BLaER1 treated with 17β-estradiol and CSF1 and Interleukin-3, amounts not matched to agents 10 nM and 100 nM (cell line): ENCODE measurements at regions not wholly inside any gene's neighbourhood (a gene's known extent, or its start where the extent isn't known, plus 50 kb on each side); places are given as distances from the start of the nearest gene placed in this dataset.
A peak's percentile ranks its signal among the peaks of the same experiment; 100 is the strongest.

Experiments
- H3K27ac ChIP-seq, 11 experiments: shearing (Covaris generic); formaldehyde crosslinking; 2 replicates each; pipeline ENCODE4 v1.8.1; 2022
- H3K27me3 ChIP-seq, 11 experiments: shearing (Covaris generic); formaldehyde crosslinking; 2 replicates each; pipeline ENCODE4 v1.8.1; 2022
- H3K36me3 ChIP-seq, 11 experiments: shearing (Covaris generic); formaldehyde crosslinking; 2 replicates each; pipeline ENCODE4 v1.8.1; 2022
- H3K4me1 ChIP-seq, 10 experiments: shearing (Covaris generic); formaldehyde crosslinking; 2 replicates each; pipeline ENCODE4 v1.8.1; 2022
- H3K4me2 ChIP-seq, 11 experiments: shearing (Covaris generic); formaldehyde crosslinking; 2 replicates each; pipeline ENCODE4 v1.8.1; 2022
- H3K4me3 ChIP-seq, 10 experiments: shearing (Covaris generic); formaldehyde crosslinking; 2 replicates each; pipeline ENCODE4 v1.8.1; 2022
- H3K9ac ChIP-seq, 11 experiments: shearing (Covaris generic); formaldehyde crosslinking; 2 replicates each; pipeline ENCODE4 v1.8.1; 2022
- H3K9me3 ChIP-seq, 11 experiments: shearing (Covaris generic); formaldehyde crosslinking; replicated peaks in 1 of 11; 2 replicates each; pipeline ENCODE4 v1.8.1; 2022
- H4K20me1 ChIP-seq, 11 experiments: shearing (Covaris generic); formaldehyde crosslinking; 2 replicates each; pipeline ENCODE4 v1.8.1; 2022
- Cebpa-rat ChIP-seq, 11 experiments: shearing (Covaris generic); IDR thresholded peaks; 2 replicates each; pipeline ENCODE4 v1.8.1; 2022

DNA sequence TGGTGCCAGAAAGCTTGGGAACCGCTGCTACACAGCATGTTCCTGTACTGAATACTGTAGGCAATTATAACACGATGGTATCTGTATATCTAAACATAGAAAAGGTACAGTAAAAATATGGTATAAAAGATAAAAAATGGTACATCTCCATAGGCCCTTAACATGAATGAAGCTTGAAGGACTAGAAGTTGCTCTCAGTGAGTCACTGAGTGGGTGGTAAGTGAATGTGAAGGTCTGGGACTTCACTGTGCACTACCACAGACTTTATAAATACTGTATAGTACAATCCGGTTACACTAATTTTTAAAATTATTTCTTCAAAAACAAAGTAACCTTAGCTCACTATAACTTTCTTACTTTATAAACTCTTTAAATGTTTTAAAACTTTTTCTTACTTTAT lies 819.9 kb upstream of the GRAMD2B start:
- Histone ChIP-seq H3K9ac (no peak overlapping the region), H4K20me1 (no peaks in the 10 kb centered on the region), H3K4me3 (no peak overlapping the region), H3K9me3 (no peaks in the 10 kb centered on the region), H3K27ac (no peak overlapping the region), H3K36me3 (no peaks in the 10 kb centered on the region), H3K27me3 (no peaks in the 10 kb centered on the region), H3K4me2 (no peak overlapping the region), H3K4me1 (no peaks in the 10 kb centered on the region; a peak in 1 of 20 replicates)
- no peak for TF ChIP-seq Cebpa-rat (IDR thresholded peaks at IDR 0.05)

GRCh38 chr5:125604104-125604503 lies 819.1 kb upstream of the GRAMD2B start:
- H3K4me2 ChIP-seq, result no peak overlapping the region
- H3K9me3 ChIP-seq, result no peaks in the 10 kb centered on the region
- no peak overlapping the region for H3K9ac ChIP-seq
- no peaks in the 10 kb centered on the region for H3K27me3 ChIP-seq
- H4K20me1 ChIP-seq, result no peaks in the 10 kb centered on the region
- no peak overlapping the region for H3K4me3 ChIP-seq
- no peaks in the 10 kb centered on the region; a peak in 1 of 20 replicates for H3K4me1 ChIP-seq
- H3K27ac ChIP-seq, result no peak overlapping the region
- no peaks in the 10 kb centered on the region for H3K36me3 ChIP-seq
- no peak for TF ChIP-seq Cebpa-rat (IDR thresholded peaks at IDR 0.05)

DNA sequence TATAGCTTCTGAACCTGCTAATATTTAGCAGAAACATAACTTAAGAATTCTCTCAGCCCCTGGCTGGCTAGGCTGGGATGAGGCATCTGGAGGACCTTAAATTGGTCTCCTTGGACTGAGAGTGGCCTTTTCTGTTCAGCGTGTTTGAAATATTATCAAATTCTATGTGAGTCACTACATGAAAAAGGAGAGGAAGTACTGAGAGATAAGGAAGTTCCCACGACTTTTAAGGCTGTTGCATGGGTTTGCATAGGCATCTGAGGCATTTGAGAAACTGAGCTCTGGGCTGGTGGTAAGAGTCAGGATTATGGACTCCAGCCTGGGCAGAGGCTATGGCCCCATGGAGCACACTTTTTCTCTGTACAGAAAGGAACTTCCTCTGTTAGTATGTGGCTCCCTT lies 816.2 kb upstream of the GRAMD2B start:
- Histone ChIP-seq H3K9me3 (no peaks in the 10 kb centered on the region), H3K4me1 (no peaks in the 10 kb centered on the region; a peak in 1 of 20 replicates), H3K9ac (no peak overlapping the region), H4K20me1 (no peaks in the 10 kb centered on the region), H3K4me2 (no peak overlapping the region), H3K4me3 (no peak overlapping the region), H3K27me3 (no peaks in the 10 kb centered on the region), H3K36me3 (no peaks in the 10 kb centered on the region), H3K27ac (no peak overlapping the region)
- no peak for TF ChIP-seq Cebpa-rat (IDR thresholded peaks at IDR 0.05)

DNA sequence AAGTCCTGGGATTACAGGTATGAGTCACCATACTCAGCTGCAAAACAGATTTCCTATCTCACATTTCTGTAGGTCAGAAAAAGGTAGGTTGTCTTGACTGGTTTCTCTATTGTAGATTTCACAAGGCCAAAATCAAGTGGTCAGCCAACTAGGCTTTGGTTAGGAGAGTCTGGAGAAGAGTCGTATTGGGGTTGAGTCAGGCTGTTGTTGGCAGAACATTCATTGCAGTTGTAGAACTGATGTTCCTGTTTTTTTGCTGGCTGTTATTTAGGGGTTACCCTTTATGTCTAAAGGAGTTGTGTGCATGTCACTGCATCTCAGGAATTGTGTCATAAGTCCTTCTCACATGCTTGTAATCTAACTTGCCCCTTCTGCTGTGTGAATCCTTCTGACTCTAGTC lies 814.2 kb upstream of the GRAMD2B start:
- no peak overlapping the region for H3K9ac ChIP-seq
- H3K4me3 ChIP-seq, result no peak overlapping the region
- H3K4me1 ChIP-seq, result peaks cover 0 to 7% (median 0%) of the 10 kb centered on the region in 10 experiments; a peak in 2 of 20 replicates
- H4K20me1 ChIP-seq, result no peaks in the 10 kb centered on the region
- no peak for TF ChIP-seq Cebpa-rat (IDR thresholded peaks at IDR 0.05)
- no peak overlapping the region for H3K4me2 ChIP-seq
- no peak overlapping the region for H3K27ac ChIP-seq
- H3K27me3 ChIP-seq, result no peaks in the 10 kb centered on the region
- no peaks in the 10 kb centered on the region for H3K36me3 ChIP-seq
- H3K9me3 ChIP-seq, result no peaks in the 10 kb centered on the region

DNA sequence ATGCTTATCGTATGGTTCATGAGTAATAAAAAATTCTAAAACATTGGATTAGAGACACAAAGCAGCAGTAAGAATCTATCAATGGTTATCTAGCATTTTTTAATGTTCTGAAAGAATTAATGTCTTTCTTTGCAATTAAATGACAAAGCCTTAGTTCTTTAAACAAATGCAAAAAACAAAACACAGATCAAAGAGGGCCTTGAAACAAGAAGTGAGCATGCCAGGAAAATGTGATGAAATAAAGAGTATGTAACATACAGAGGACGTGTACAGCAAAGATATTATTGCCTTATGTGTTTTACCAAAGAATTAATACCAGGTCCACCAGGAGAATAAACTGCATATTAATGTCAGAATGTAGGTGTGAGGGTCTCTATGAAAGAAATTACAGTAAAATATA lies 812.3 kb upstream of the GRAMD2B start:
- Histone ChIP-seq H3K4me1 (peaks cover 0 to 7% (median 0%) of the 10 kb centered on the region in 10 experiments; a peak in 2 of 20 replicates), H3K36me3 (no peaks in the 10 kb centered on the region), H4K20me1 (no peaks in the 10 kb centered on the region), H3K9me3 (no peaks in the 10 kb centered on the region), H3K4me3 (no peak overlapping the region), H3K9ac (no peak overlapping the region), H3K27me3 (no peaks in the 10 kb centered on the region), H3K4me2 (no peak overlapping the region), H3K27ac (no peak overlapping the region)
- TF ChIP-seq Cebpa-rat (IDR thresholded peaks at IDR 0.05), result no peak

GRCh38 chr5:125611541-125611940 lies 811.7 kb upstream of the GRAMD2B start:
- no peak for TF ChIP-seq Cebpa-rat (IDR thresholded peaks at IDR 0.05)
- H3K9ac ChIP-seq, result no peak overlapping the region
- H3K27ac ChIP-seq, result no peak overlapping the region
- H4K20me1 ChIP-seq, result no peaks in the 10 kb centered on the region
- H3K36me3 ChIP-seq, result no peaks in the 10 kb centered on the region
- H3K4me2 ChIP-seq, result no peak overlapping the region
- H3K4me3 ChIP-seq, result no peak overlapping the region
- H3K27me3 ChIP-seq, result no peaks in the 10 kb centered on the region
- no peaks in the 10 kb centered on the region for H3K9me3 ChIP-seq
- peaks cover 0 to 7% (median 0%) of the 10 kb centered on the region in 10 experiments; a peak in 2 of 20 replicates for H3K4me1 ChIP-seq

GRCh38 chr5:125612181-125612721 lies 811.0 kb upstream of the GRAMD2B start:
- Histone ChIP-seq H3K27ac (no peak overlapping the region), H3K9me3 (no peaks in the 10 kb centered on the region), H3K4me2 (peak overlapping the region in 1 of 11 experiments; percentile 3; a peak in 2 of 22 replicates), H3K27me3 (no peaks in the 10 kb centered on the region), H3K4me3 (no peak overlapping the region), H3K9ac (no peak overlapping the region), H3K36me3 (no peaks in the 10 kb centered on the region), H4K20me1 (no peaks in the 10 kb centered on the region), H3K4me1 (peaks cover 0 to 7% (median 0%) of the 10 kb centered on the region in 10 experiments; a peak in 2 of 20 replicates)
- TF ChIP-seq Cebpa-rat (IDR thresholded peaks at IDR 0.05), result no peak

DNA sequence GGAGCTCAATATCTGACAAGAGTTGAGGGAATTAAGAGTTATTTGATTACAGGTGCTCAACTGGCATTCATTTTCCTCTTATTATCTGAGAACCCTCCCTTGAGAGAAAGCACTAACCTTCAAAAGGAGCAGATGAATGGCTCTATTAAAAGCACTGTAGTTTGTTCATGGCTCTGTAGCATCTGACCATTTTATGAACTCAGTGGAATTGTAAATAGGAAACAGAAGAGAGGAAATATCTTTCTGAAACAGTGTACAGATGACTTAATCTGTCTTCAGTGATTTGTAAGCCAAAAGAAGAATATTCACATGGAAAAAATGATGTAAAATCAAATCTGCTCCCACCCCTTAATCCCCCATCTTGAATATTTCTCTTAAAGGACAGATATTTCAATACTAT lies 810.4 kb upstream of the GRAMD2B start:
- Histone ChIP-seq H4K20me1 (no peaks in the 10 kb centered on the region), H3K4me2 (peak overlapping the region in 2 of 11 experiments; percentile 3 to 20; a peak in 3 of 22 replicates), H3K27ac (no peak overlapping the region), H3K9me3 (no peaks in the 10 kb centered on the region), H3K9ac (no peak overlapping the region), H3K36me3 (no peaks in the 10 kb centered on the region), H3K27me3 (no peaks in the 10 kb centered on the region), H3K4me3 (no peak overlapping the region), H3K4me1 (peaks cover 0 to 7% (median 0%) of the 10 kb centered on the region in 10 experiments; a peak in 1 of 20 replicates)
- TF ChIP-seq Cebpa-rat (IDR thresholded peaks at IDR 0.05), result no peak

DNA sequence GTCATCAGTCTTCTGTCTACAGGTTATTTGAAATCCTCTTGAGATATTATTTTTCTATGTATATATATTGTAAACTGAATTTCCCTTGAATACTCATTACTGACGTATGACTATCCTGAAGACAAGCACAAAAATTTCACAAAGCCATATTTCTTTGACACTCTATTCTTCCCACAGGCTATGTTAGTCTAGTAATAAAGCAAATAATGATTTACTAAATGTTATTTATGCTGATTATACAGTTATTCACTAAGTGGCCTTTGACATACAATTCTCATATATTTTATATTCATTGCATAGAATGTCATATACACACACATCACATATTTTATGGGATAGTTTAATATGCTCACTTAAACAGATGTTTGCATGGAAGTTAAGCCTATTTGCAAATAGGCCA lies 793.0 kb upstream of the GRAMD2B start:
- Histone ChIP-seq H3K9ac (no peak overlapping the region), H4K20me1 (no peaks in the 10 kb centered on the region), H3K27me3 (no peaks in the 10 kb centered on the region), H3K4me2 (no peak overlapping the region), H3K27ac (no peak overlapping the region), H3K36me3 (no peaks in the 10 kb centered on the region), H3K4me3 (no peak overlapping the region), H3K4me1 (peaks cover 0 to 8% (median 2%) of the 10 kb centered on the region in 10 experiments; a peak in 5 of 20 replicates), H3K9me3 (no peaks in the 10 kb centered on the region)
- TF ChIP-seq Cebpa-rat (IDR thresholded peaks at IDR 0.05), result no peak

DNA sequence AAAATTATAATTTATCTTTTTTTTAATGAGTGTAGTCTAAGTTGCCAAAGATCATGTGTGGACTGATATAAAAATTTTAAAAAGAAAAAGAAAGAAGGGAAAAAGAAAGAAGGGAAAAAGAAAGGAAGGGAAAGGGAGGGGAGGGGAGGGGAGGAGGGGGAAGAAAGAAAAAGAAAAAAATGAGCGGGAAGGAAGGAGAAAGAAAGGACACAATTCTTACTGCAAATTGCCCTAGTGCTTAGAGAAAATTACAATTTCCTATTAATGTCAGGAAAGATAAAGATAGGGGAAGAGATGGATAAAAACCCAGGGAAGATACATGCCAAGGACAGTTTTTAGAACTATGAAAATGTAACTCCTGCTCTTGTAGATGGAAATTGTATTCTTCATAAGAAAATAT lies 789.7 kb upstream of the GRAMD2B start:
- Histone ChIP-seq H3K36me3 (no peaks in the 10 kb centered on the region), H3K4me2 (no peak overlapping the region), H3K27ac (no peak overlapping the region), H3K9me3 (no peaks in the 10 kb centered on the region), H4K20me1 (no peaks in the 10 kb centered on the region), H3K4me1 (peaks cover 0 to 8% (median 2%) of the 10 kb centered on the region in 10 experiments; a peak in 5 of 20 replicates), H3K4me3 (no peak overlapping the region), H3K27me3 (no peaks in the 10 kb centered on the region), H3K9ac (no peak overlapping the region)
- no peak for TF ChIP-seq Cebpa-rat (IDR thresholded peaks at IDR 0.05)
